PC-3 (cell line): ENCODE measurements at regions not wholly inside any gene's neighbourhood (a gene's known extent, or its start where the extent isn't known, plus 50 kb on each side); places are given as distances from the start of the nearest gene placed in this dataset.

Source experiments
- CTCF ChIP-seq: fragments of 300-600 bp; sonication (generic); conservative IDR thresholded peaks from 2 replicates; pipeline ENCODE4 v1.5.1; 2017; ENCODE audit warnings: antibody characterized with exemption, low read depth, mild to moderate bottlenecking, low read length
- EZH2 ChIP-seq: fragments of 300-600 bp; sonication (generic); IDR thresholded peaks from one replicate; pipeline ENCODE4 v1.6.1; 2017; ENCODE audit warnings: antibody characterized with exemption, mild to moderate bottlenecking, low read length; ENCODE audit not compliant: unreplicated experiment
- EZH2phosphoT487 ChIP-seq: fragments of 300-600 bp; sonication (generic); IDR thresholded peaks from 2 replicates; pipeline ENCODE4 v1.6.1; 2018; ENCODE audit warnings: mild to moderate bottlenecking, antibody characterized with exemption, low read length, borderline replicate concordance

GRCh38 chr13:86052141-86052540 is 252.9 kb upstream of the SLITRK6 start:
- TF ChIP-seq EZH2 (no peak), CTCF (no peak), EZH2phosphoT487 (no peak)
